HEK293 (cell line): ENCODE measurements at regions not wholly inside any gene's neighbourhood (a gene's known extent, or its start where the extent isn't known, plus 50 kb on each side); places are given as distances from the start of the nearest gene placed in this dataset.

Experiments
- CTCF ChIA-PET: fragments of 350-600 bp; formaldehyde crosslinking; extraction: SDS; loops from one replicate; lab custom pipeline; 2021; ENCODE audit warnings: antibody characterized with exemption; lab: Yijun Ruan, JAX
- POLR2A ChIA-PET: fragments of 300-600 bp; formaldehyde crosslinking; extraction: SDS; loops from one replicate; lab custom pipeline; 2020; ENCODE audit warnings: antibody characterized with exemption, inconsistent platforms; lab: Yijun Ruan, JAX
- H3K27ac ChIP-seq: fragments of 200-500 bp; sonication (Bioruptor generic); 2 replicates; pipeline ENCODE4 v1.5.1; 2014; ENCODE audit warnings: low read depth, low read length, control low read depth, inconsistent platforms; ENCODE audit errors: extremely low read depth
- H3K36me3 ChIP-seq, 2 experiments: fragments of 200-500 bp in 1 of 2; sonication (Bioruptor generic) in 1 of 2; 1 replicate in 1 of 2; 2 replicates in 1 of 2; pipeline ENCODE4 v1.5.1; 2014 to 2017; ENCODE audit warnings: inconsistent platforms in 2 of 2, low read length in 2 of 2; ENCODE audit not compliant: control insufficient read depth in 2 of 2, insufficient read depth in 1 of 2
- H3K4me1 ChIP-seq: fragments of 200-500 bp; sonication (Bioruptor generic); 2 replicates; pipeline ENCODE4 v1.5.1; 2014; ENCODE audit warnings: mild to moderate bottlenecking, low read length, inconsistent platforms; ENCODE audit not compliant: control insufficient read depth, insufficient read depth
- H3K4me3 ChIP-seq: 2 replicates; pipeline ENCODE4 v1.5.1; 2011; ENCODE audit warnings: low read depth, mild to moderate bottlenecking, control low read depth, low read length, moderate library complexity
- H3K9me3 ChIP-seq: fragments of 200-500 bp; sonication (Bioruptor generic); 2 replicates; pipeline ENCODE4 v1.5.1; 2014; ENCODE audit warnings: low read depth, low read length, inconsistent platforms; ENCODE audit not compliant: control insufficient read depth, insufficient read depth
- KLF17 ChIP-seq: fragments of 450-650 bp; formaldehyde crosslinking; IDR thresholded peaks from 2 replicates; pipeline ENCODE4 v1.5.1; 2016; ENCODE audit warnings: missing biosample characterization, missing genetic modification characterization
- MZF1 ChIP-seq: fragments of 450-650 bp; formaldehyde crosslinking; IDR thresholded peaks from 2 replicates; pipeline ENCODE4 v1.5.1; 2017; ENCODE audit warnings: missing biosample characterization, missing genetic modification characterization, borderline replicate concordance
- TSHZ1 ChIP-seq: fragments of 450-650 bp; formaldehyde crosslinking; IDR thresholded peaks from 2 replicates; pipeline ENCODE4 v1.5.1; 2016; ENCODE audit warnings: missing biosample characterization, missing genetic modification characterization, borderline replicate concordance
- ZNF133 ChIP-seq: fragments of 450-650 bp; formaldehyde crosslinking; IDR thresholded peaks from 2 replicates; pipeline ENCODE4 v1.5.1; 2016; ENCODE audit warnings: missing biosample characterization, missing genetic modification characterization
- ZNF214 ChIP-seq: fragments of 450-650 bp; formaldehyde crosslinking; IDR thresholded peaks from 2 replicates; pipeline ENCODE4 v1.5.1; 2017; ENCODE audit warnings: missing biosample characterization, mild to moderate bottlenecking, missing genetic modification characterization, borderline replicate concordance
- ZNF223 ChIP-seq: fragments of 450-650 bp; formaldehyde crosslinking; IDR thresholded peaks from 2 replicates; pipeline ENCODE4 v1.5.1; 2016; ENCODE audit warnings: missing biosample characterization, missing genetic modification characterization
- ZNF37A ChIP-seq: fragments of 450-650 bp; IDR thresholded peaks from 2 replicates; pipeline ENCODE4 v1.5.1; 2018; ENCODE audit warnings: missing biosample characterization, missing genetic modification characterization
- ZNF391 ChIP-seq: fragments of 450-650 bp; formaldehyde crosslinking; IDR thresholded peaks from 2 replicates; pipeline ENCODE4 v1.5.1; 2016; ENCODE audit warnings: low read depth, missing biosample characterization, missing genetic modification characterization, borderline replicate concordance
- ZNF560 ChIP-seq: fragments of 450-650 bp; formaldehyde crosslinking; IDR thresholded peaks from 2 replicates; pipeline ENCODE4 v1.5.1; 2017; ENCODE audit warnings: missing biosample characterization, missing genetic modification characterization, borderline replicate concordance
- ZNF658 ChIP-seq: fragments of 450-650 bp; formaldehyde crosslinking; IDR thresholded peaks from 2 replicates; pipeline ENCODE4; 2016; ENCODE audit warnings: missing biosample characterization, missing genetic modification characterization
- ZNF670 ChIP-seq: fragments of 450-650 bp; formaldehyde crosslinking; IDR thresholded peaks from 2 replicates; pipeline ENCODE4 v1.5.1; 2016; ENCODE audit warnings: missing biosample characterization, missing genetic modification characterization, low read depth
- ZNF777 ChIP-seq: fragments of 450-650 bp; formaldehyde crosslinking; IDR thresholded peaks from 2 replicates; pipeline ENCODE4 v1.5.1; 2017; ENCODE audit warnings: missing biosample characterization, missing genetic modification characterization, borderline replicate concordance
- ZNF830 ChIP-seq: fragments of 450-650 bp; IDR thresholded peaks from 2 replicates; pipeline ENCODE4 v1.5.0; 2018; ENCODE audit warnings: missing biosample characterization, missing genetic modification characterization, low read depth, mild to moderate bottlenecking, moderate library complexity
- TF ChIP-seq, protein P1 (sequence below): fragments of 450-650 bp; formaldehyde crosslinking; IDR thresholded peaks from 2 replicates; pipeline ENCODE4; 2016; ENCODE audit warnings: missing biosample characterization, missing genetic modification characterization
- TF ChIP-seq, protein P2 (sequence below): fragments of 450-650 bp; formaldehyde crosslinking; IDR thresholded peaks from 2 replicates; pipeline ENCODE4 v1.5.1; 2016; ENCODE audit warnings: missing biosample characterization, missing genetic modification characterization
- TF ChIP-seq, protein P3 (sequence below): fragments of 450-650 bp; formaldehyde crosslinking; IDR thresholded peaks from 2 replicates; pipeline ENCODE4 v1.5.1; 2016; ENCODE audit warnings: missing biosample characterization, missing genetic modification characterization
- TF ChIP-seq, protein P4 (sequence below): fragments of 450-650 bp; formaldehyde crosslinking; IDR thresholded peaks from 2 replicates; pipeline ENCODE4 v1.5.1; 2016; ENCODE audit warnings: missing biosample characterization, missing genetic modification characterization, borderline replicate concordance

- Histone ChIP-seq H3K9me3 (no peaks in the 10 kb centered on the region), H3K36me3 (no peaks in the 10 kb centered on the region), H3K4me1 (no peaks in the 10 kb centered on the region), H3K4me3 (no peak overlapping the region), H3K27ac (no peak overlapping the region)
- ChIA-PET CTCF (no interaction called here), POLR2A (no interaction called here)
- TF ChIP-seq TSHZ1 (tag by site-specific recombination) (no peak), ZNF560 (tag by site-specific recombination) (no peak), ZNF391 (tag by site-specific recombination) (no peak), ZNF133 (tag by site-specific recombination) (no peak), ZNF214 (tag by site-specific recombination) (no peak), ZNF37A (tag by site-specific recombination) (no peak), ZNF830 (tag by site-specific recombination) (no peak), ZNF658 (no peak), MZF1 (tag by site-specific recombination) (no peak), ZNF670 (no peak), ZNF777 (no peak), ZNF223 (tag by site-specific recombination) (no peak), KLF17 (tag by site-specific recombination) (no peak)
- TF ChIP-seq, protein P1, sequence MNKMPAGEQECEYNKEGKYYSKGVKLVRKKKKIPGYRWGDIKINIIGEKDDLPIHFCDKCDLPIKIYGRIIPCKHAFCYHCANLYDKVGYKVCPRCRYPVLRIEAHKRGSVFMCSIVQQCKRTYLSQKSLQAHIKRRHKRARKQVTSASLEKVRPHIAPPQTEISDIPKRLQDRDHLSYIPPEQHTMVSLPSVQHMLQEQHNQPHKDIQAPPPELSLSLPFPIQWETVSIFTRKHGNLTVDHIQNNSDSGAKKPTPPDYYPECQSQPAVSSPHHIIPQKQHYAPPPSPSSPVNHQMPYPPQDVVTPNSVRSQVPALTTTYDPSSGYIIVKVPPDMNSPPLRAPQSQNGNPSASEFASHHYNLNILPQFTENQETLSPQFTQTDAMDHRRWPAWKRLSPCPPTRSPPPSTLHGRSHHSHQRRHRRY, result no peak
- TF ChIP-seq, protein P2, sequence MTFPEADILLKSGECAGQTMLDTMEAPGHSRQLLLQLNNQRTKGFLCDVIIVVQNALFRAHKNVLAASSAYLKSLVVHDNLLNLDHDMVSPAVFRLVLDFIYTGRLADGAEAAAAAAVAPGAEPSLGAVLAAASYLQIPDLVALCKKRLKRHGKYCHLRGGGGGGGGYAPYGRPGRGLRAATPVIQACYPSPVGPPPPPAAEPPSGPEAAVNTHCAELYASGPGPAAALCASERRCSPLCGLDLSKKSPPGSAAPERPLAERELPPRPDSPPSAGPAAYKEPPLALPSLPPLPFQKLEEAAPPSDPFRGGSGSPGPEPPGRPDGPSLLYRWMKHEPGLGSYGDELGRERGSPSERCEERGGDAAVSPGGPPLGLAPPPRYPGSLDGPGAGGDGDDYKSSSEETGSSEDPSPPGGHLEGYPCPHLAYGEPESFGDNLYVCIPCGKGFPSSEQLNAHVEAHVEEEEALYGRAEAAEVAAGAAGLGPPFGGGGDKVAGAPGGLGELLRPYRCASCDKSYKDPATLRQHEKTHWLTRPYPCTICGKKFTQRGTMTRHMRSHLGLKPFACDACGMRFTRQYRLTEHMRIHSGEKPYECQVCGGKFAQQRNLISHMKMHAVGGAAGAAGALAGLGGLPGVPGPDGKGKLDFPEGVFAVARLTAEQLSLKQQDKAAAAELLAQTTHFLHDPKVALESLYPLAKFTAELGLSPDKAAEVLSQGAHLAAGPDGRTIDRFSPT (tag by site-specific recombination), result no peak
- TF ChIP-seq, protein P3, sequence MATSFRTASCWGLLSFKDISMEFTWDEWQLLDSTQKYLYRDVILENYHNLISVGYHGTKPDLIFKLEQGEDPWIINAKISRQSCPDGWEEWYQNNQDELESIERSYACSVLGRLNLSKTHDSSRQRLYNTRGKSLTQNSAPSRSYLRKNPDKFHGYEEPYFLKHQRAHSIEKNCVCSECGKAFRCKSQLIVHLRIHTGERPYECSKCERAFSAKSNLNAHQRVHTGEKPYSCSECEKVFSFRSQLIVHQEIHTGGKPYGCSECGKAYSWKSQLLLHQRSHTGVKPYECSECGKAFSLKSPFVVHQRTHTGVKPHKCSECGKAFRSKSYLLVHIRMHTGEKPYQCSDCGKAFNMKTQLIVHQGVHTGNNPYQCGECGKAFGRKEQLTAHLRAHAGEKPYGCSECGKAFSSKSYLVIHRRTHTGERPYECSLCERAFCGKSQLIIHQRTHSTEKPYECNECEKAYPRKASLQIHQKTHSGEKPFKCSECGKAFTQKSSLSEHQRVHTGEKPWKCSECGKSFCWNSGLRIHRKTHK (tag by site-specific recombination), result no peak
- TF ChIP-seq, protein P4, sequence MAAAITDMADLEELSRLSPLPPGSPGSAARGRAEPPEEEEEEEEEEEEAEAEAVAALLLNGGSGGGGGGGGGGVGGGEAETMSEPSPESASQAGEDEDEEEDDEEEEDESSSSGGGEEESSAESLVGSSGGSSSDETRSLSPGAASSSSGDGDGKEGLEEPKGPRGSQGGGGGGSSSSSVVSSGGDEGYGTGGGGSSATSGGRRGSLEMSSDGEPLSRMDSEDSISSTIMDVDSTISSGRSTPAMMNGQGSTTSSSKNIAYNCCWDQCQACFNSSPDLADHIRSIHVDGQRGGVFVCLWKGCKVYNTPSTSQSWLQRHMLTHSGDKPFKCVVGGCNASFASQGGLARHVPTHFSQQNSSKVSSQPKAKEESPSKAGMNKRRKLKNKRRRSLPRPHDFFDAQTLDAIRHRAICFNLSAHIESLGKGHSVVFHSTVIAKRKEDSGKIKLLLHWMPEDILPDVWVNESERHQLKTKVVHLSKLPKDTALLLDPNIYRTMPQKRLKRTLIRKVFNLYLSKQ (tag by site-specific recombination), result no peak
These were observed 265.1 kb downstream of the RND3 start for GRCh38 chr2:150222379-150222778.
